ENCODE measurements at regions not wholly inside any gene's neighbourhood (a gene's known extent, or its start where the extent isn't known, plus 50 kb on each side); places are given as distances from the start of the nearest gene placed in this dataset.

- H3K27me3 Mint-ChIP-seq (ENCODE audit: unreplicated experiment), result no peaks in the 10 kb centered on the region
- no peak for DNase-seq (ENCODE audit: low spot score)
- no peaks in the 10 kb centered on the region for H3K36me3 Mint-ChIP-seq (ENCODE audit: low read depth, unreplicated experiment)
- peaks cover 24% of the 10 kb centered on the region for H3K4me1 Mint-ChIP-seq (ENCODE audit: unreplicated experiment)
- no peak overlapping the region for H3K27ac Mint-ChIP-seq (ENCODE audit: unreplicated experiment)
- no peak for TF ChIP-seq CTCF (IDR thresholded peaks at IDR 0.05; ENCODE audit: unreplicated experiment)
- no peak overlapping the region for H3K4me3 Mint-ChIP-seq (ENCODE audit: unreplicated experiment)
- H3K9me3 Mint-ChIP-seq (ENCODE audit: unreplicated experiment), result no peaks in the 10 kb centered on the region
Measured at GRCh38 chr1:173293756-173294155, 86.6 kb upstream of the TNFSF4 start.

DNA sequence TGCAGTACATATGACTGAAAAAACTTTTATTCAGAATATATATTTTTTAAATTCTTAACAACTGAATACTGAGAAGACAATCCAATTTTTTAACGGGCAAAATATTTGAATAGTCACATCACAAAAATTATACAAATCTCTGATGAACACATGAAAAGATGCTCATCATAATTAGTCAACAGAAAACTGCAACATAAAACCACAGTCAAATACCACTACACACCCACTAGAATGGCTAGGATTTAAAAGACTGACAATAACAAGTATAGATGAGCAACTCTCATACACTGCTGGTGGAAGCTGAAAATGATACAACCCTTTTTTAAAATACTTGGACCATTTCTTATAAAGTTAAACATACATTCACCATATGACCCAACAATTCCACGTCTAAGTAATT is 87.7 kb upstream of the TNFSF4 start:
- peaks cover 27% of the 10 kb centered on the region for H3K4me1 Mint-ChIP-seq (ENCODE audit: unreplicated experiment)
- H3K27me3 Mint-ChIP-seq (ENCODE audit: unreplicated experiment), result no peaks in the 10 kb centered on the region

GRCh38 chr1:173295391-173295790 is 88.3 kb upstream of the TNFSF4 start:
- H3K9me3 Mint-ChIP-seq (ENCODE audit: unreplicated experiment), result no peaks in the 10 kb centered on the region
- H3K36me3 Mint-ChIP-seq (ENCODE audit: low read depth, unreplicated experiment), result no peaks in the 10 kb centered on the region
- H3K4me1 Mint-ChIP-seq (ENCODE audit: unreplicated experiment), result peaks cover 27% of the 10 kb centered on the region
- no peaks in the 10 kb centered on the region for H3K27me3 Mint-ChIP-seq (ENCODE audit: unreplicated experiment)
- no peak for DNase-seq (ENCODE audit: low spot score)
- no peak for TF ChIP-seq CTCF (IDR thresholded peaks at IDR 0.05; ENCODE audit: unreplicated experiment)
- H3K4me3 Mint-ChIP-seq (ENCODE audit: unreplicated experiment), result no peak overlapping the region
- H3K27ac Mint-ChIP-seq (ENCODE audit: unreplicated experiment), result no peak overlapping the region

More for the DNA sequence above, 87.7 kb upstream of the TNFSF4 start:
- Mint-ChIP-seq H3K4me3 (ENCODE audit: unreplicated experiment) (no peak overlapping the region), H3K9me3 (ENCODE audit: unreplicated experiment) (no peaks in the 10 kb centered on the region), H3K27ac (ENCODE audit: unreplicated experiment) (no peak overlapping the region), H3K36me3 (ENCODE audit: low read depth, unreplicated experiment) (no peaks in the 10 kb centered on the region)
- DNase-seq (ENCODE audit: low spot score), result no peak
- no peak for TF ChIP-seq CTCF (IDR thresholded peaks at IDR 0.05; ENCODE audit: unreplicated experiment)

DNA sequence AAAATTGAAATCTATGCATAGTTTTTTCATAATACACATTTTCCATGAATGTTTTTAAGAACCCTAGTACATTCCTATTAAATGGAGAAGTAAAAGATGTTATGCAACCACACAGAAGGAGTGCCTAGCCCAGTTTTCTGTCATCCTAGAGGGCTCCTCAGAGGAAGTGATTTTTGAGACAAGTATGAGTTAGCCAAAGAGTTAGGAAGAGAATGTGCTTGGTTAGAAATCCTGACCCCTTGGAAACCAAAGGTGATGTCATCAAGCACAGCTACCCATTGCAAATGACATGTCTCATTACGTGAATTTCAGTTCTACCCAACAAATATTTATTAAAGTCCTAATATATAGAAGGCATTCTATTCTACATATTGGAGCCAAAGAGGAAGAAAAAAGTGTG is 88.9 kb upstream of the TNFSF4 start:
- no peaks in the 10 kb centered on the region for H3K27me3 Mint-ChIP-seq (ENCODE audit: unreplicated experiment)
- H3K9me3 Mint-ChIP-seq (ENCODE audit: unreplicated experiment), result no peaks in the 10 kb centered on the region
- no peak overlapping the region for H3K4me3 Mint-ChIP-seq (ENCODE audit: unreplicated experiment)
- H3K27ac Mint-ChIP-seq (ENCODE audit: unreplicated experiment), result no peak overlapping the region
- peaks cover 27% of the 10 kb centered on the region for H3K4me1 Mint-ChIP-seq (ENCODE audit: unreplicated experiment)
- DNase-seq (ENCODE audit: low spot score), result no peak
- no peaks in the 10 kb centered on the region for H3K36me3 Mint-ChIP-seq (ENCODE audit: low read depth, unreplicated experiment)
- TF ChIP-seq CTCF (IDR thresholded peaks at IDR 0.05; ENCODE audit: unreplicated experiment), result no peak

DNA sequence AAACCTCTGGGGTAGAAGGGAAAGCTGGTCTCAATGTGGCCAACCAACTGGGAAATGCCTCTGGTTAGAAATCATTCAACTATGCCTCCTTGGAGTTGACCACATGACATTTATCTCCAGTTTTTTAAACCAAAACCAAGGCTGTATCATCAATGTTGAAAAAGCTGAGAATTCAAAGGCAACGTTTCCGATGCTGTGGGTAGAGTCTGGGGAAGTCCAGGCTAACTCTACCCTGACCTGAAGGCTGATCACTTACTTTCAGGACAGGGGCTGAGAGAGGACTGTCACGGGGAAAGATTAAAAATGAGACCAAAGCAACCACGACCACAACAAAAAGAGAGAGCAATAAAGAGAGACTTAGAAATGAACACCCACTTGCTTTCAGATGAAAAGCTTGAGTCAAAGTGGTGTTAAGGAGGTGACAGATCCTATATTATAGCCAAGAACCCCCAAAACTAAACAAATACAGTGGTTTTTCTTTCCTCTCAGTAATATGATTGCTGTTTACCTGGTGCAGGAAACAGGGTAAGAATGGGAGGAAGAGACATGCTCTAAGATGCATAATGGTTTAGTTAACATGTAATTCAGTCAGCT is 90.8 kb upstream of the TNFSF4 start:
- peaks cover 1% of the 10 kb centered on the region for H3K27me3 Mint-ChIP-seq (ENCODE audit: unreplicated experiment)
- no peak overlapping the region for H3K27ac Mint-ChIP-seq (ENCODE audit: unreplicated experiment)
- no peak overlapping the region for H3K4me3 Mint-ChIP-seq (ENCODE audit: unreplicated experiment)
- H3K36me3 Mint-ChIP-seq (ENCODE audit: low read depth, unreplicated experiment), result no peaks in the 10 kb centered on the region
- peaks cover 32% of the 10 kb centered on the region for H3K4me1 Mint-ChIP-seq (ENCODE audit: unreplicated experiment)
- TF ChIP-seq CTCF (IDR thresholded peaks at IDR 0.05; ENCODE audit: unreplicated experiment), result no peak
- no peak for DNase-seq (ENCODE audit: low spot score)
- H3K9me3 Mint-ChIP-seq (ENCODE audit: unreplicated experiment), result no peaks in the 10 kb centered on the region
